Activated CD8-positive, alpha-beta T cell treated with anti-CD3 and anti-CD28 coated beads for 36 hours (primary cell): ENCODE measurements at regions not wholly inside any gene's neighbourhood (a gene's known extent, or its start where the extent isn't known, plus 50 kb on each side); places are given as distances from the start of the nearest gene placed in this dataset.

ENCODE experiments used
- ATAC-seq: fragments of 200-7000 bp; cut with Tn5 transposase; one replicate; pipeline ENCODE4 v1.10.0; 2021; ENCODE audit warnings: mild to moderate bottlenecking, moderate library complexity
- CTCF ChIA-PET: fragments of 350-600 bp; sonication (Branson Sonifier 250); formaldehyde crosslinking; loops from one replicate; lab custom pipeline; 2021; ENCODE audit warnings: antibody characterized with exemption; lab: Charles Lee
- POLR2A ChIA-PET: fragments of 350-600 bp; sonication (Branson Sonifier 250); formaldehyde crosslinking; loops from one replicate; lab custom pipeline; 2021; ENCODE audit warnings: antibody characterized with exemption; lab: Charles Lee
- DNase-seq: peaks from one replicate; pipeline ENCODE4 v3.0.0-alpha.2; 2020
- H3K27ac Mint-ChIP-seq: one replicate; pipeline ENCODE4 v1.8.0; 2021; ENCODE audit warnings: mild to moderate bottlenecking, mixed read lengths
- H3K27me3 Mint-ChIP-seq: one replicate; pipeline ENCODE4 v1.8.0; 2021; ENCODE audit warnings: mixed read lengths
- H3K36me3 Mint-ChIP-seq: one replicate; pipeline ENCODE4 v1.8.0; 2021; ENCODE audit warnings: low read depth, mixed read lengths
- H3K4me1 Mint-ChIP-seq: one replicate; pipeline ENCODE4 v1.8.0; 2021; ENCODE audit warnings: low read depth, mixed read lengths
- H3K4me3 Mint-ChIP-seq: one replicate; pipeline ENCODE4 v1.8.0; 2021; ENCODE audit warnings: mild to moderate bottlenecking, moderate library complexity, mixed read lengths
- H3K9me3 Mint-ChIP-seq: one replicate; pipeline ENCODE4 v1.8.0; 2021; ENCODE audit warnings: mixed read lengths
- CTCF ChIP-seq: fragments of 200-600 bp; IDR thresholded peaks from one replicate; pipeline ENCODE4 v1.8.0; 2022; ENCODE audit warnings: antibody characterized with exemption, mild to moderate bottlenecking
- intact Hi-C: fragments of 100-400 bp; cut with micrococcal nuclease; formaldehyde crosslinking; loops from one replicate; pipeline ENCODE4 v1.10.0; 2022

- H3K4me3 Mint-ChIP-seq: no peak overlapping the region
- no peak for TF ChIP-seq CTCF
- CTCF ChIA-PET: no interaction called here
- no peaks in the 10 kb centered on the region for H3K4me1 Mint-ChIP-seq
- H3K36me3 Mint-ChIP-seq: no peaks in the 10 kb centered on the region
- intact Hi-C loops: no loop called here
- no peak for DNase-seq
- ATAC-seq: no peak
- no peaks in the 10 kb centered on the region for H3K9me3 Mint-ChIP-seq
- H3K27ac Mint-ChIP-seq: no peak overlapping the region
- POLR2A ChIA-PET: interaction anchor here (0.5 kb wide), 1 partner anchor 51 kb away, joined by 3 read pairs; no protein-coding TSS in a partner anchor
- peaks cover 1% of the 10 kb centered on the region for H3K27me3 Mint-ChIP-seq
Observed at GRCh38 chr6:1496836-1497760, 107.7 kb downstream of the FOXF2 start.

GRCh38 chr6:1497761-1498105, 108.4 kb downstream of the FOXF2 start:
- no peaks in the 10 kb centered on the region for H3K36me3 Mint-ChIP-seq
- peaks cover 1% of the 10 kb centered on the region for H3K27me3 Mint-ChIP-seq
- no peak overlapping the region for H3K4me3 Mint-ChIP-seq
- no peaks in the 10 kb centered on the region for H3K9me3 Mint-ChIP-seq
- DNase-seq (no peak), ATAC-seq (no peak)
- POLR2A ChIA-PET: interaction anchor here (0.5 kb wide), 1 partner anchor 52 kb away, joined by 3 read pairs; no protein-coding TSS in a partner anchor
- no peak overlapping the region for H3K27ac Mint-ChIP-seq
- TF ChIP-seq CTCF: no peak
- intact Hi-C loops: no loop called here
- H3K4me1 Mint-ChIP-seq: no peaks in the 10 kb centered on the region
- CTCF ChIA-PET: no interaction called here

- POLR2A ChIA-PET: no interaction called here
Observed at GRCh38 chr6:1498491-1499113, 109.2 kb downstream of the FOXF2 start.

GRCh38 chr6:1499777-1500176, 109.9 kb upstream of the FOXC1 start:
- H3K4me1 Mint-ChIP-seq: no peaks in the 10 kb centered on the region
- DNase-seq (no peak), ATAC-seq (no peak)
- intact Hi-C loops: no loop called here
- H3K36me3 Mint-ChIP-seq: no peaks in the 10 kb centered on the region
- no peak for TF ChIP-seq CTCF
- no peak overlapping the region for H3K27ac Mint-ChIP-seq
- peaks cover 1% of the 10 kb centered on the region for H3K27me3 Mint-ChIP-seq
- no peaks in the 10 kb centered on the region for H3K9me3 Mint-ChIP-seq
- CTCF ChIA-PET: no interaction called here
- H3K4me3 Mint-ChIP-seq: no peak overlapping the region
- POLR2A ChIA-PET: no interaction called here

More at GRCh38 chr6:1498491-1499113, 109.2 kb downstream of the FOXF2 start:
- no peak overlapping the region for H3K4me3 Mint-ChIP-seq
- H3K4me1 Mint-ChIP-seq: no peaks in the 10 kb centered on the region
- H3K27ac Mint-ChIP-seq: no peak overlapping the region
- peaks cover 1% of the 10 kb centered on the region for H3K27me3 Mint-ChIP-seq
- CTCF ChIA-PET: no interaction called here
- H3K9me3 Mint-ChIP-seq: no peaks in the 10 kb centered on the region
- ATAC-seq (no peak), DNase-seq (no peak)
- H3K36me3 Mint-ChIP-seq: no peaks in the 10 kb centered on the region
- intact Hi-C loops: no loop called here
- TF ChIP-seq CTCF: no peak

- ATAC-seq (no peak), DNase-seq (no peak)
- no peak for TF ChIP-seq CTCF
- POLR2A ChIA-PET: no interaction called here
- H3K4me3 Mint-ChIP-seq: no peak overlapping the region
- intact Hi-C loops: no loop called here
- peaks cover 1% of the 10 kb centered on the region for H3K27me3 Mint-ChIP-seq
- H3K36me3 Mint-ChIP-seq: no peaks in the 10 kb centered on the region
- H3K27ac Mint-ChIP-seq: no peak overlapping the region
- no peaks in the 10 kb centered on the region for H3K9me3 Mint-ChIP-seq
- H3K4me1 Mint-ChIP-seq: no peaks in the 10 kb centered on the region
- CTCF ChIA-PET: no interaction called here
Observed at GRCh38 chr6:1500913-1501312, 108.8 kb upstream of the FOXC1 start.
